Activated T-helper 17 cell treated with anti-CD3 and anti-CD28 coated beads, Interleukin-2, amount 50 U/mL, for 72 hours (primary cell): ENCODE measurements at regions not wholly inside any gene's neighbourhood (a gene's known extent, or its start where the extent isn't known, plus 50 kb on each side); places are given as distances from the start of the nearest gene placed in this dataset.
"Not testable (repeated sequence)": the region's sequence is repeated elsewhere in the genome, so short reads cannot be mapped to it uniquely, and the experiment has no call there.

Experiments used
- ATAC-seq: fragments of 150-1000 bp; cut with Tn5 transposase; replicated peaks from 2 replicates; pipeline ENCODE4 v1.10.0; 2021; ENCODE audit warnings: mild to moderate bottlenecking, moderate library complexity
- H3K27ac Mint-ChIP-seq: one replicate; pipeline ENCODE4 v1.8.0; 2022; ENCODE audit warnings: mixed read lengths
- H3K27me3 Mint-ChIP-seq: one replicate; pipeline ENCODE4 v1.8.0; 2022; ENCODE audit warnings: mixed read lengths
- H3K36me3 Mint-ChIP-seq: one replicate; pipeline ENCODE4 v1.8.0; 2022; ENCODE audit warnings: low read depth, mild to moderate bottlenecking, mixed read lengths
- H3K4me1 Mint-ChIP-seq: one replicate; pipeline ENCODE4 v1.8.0; 2022; ENCODE audit warnings: mixed read lengths
- H3K4me3 Mint-ChIP-seq: one replicate; pipeline ENCODE4 v1.8.0; 2022; ENCODE audit warnings: mild to moderate bottlenecking, mixed read lengths
- H3K9me3 Mint-ChIP-seq: one replicate; pipeline ENCODE4 v1.8.0; 2022; ENCODE audit warnings: mixed read lengths

GRCh38 chr14:106698620-106699267 is 1172.4 kb downstream of the TMEM121 start:
- H3K4me3 Mint-ChIP-seq: peak overlapping the region; percentile 20
- H3K27me3 Mint-ChIP-seq, H3K4me1 Mint-ChIP-seq, H3K9me3 Mint-ChIP-seq, H3K27ac Mint-ChIP-seq, H3K36me3 Mint-ChIP-seq: not testable (repeated sequence)
- peak; percentile 51 for ATAC-seq

- H3K27me3 Mint-ChIP-seq: not testable (repeated sequence)
Observed at GRCh38 chr14:106703651-106704050, 1177.3 kb downstream of the TMEM121 start.

DNA sequence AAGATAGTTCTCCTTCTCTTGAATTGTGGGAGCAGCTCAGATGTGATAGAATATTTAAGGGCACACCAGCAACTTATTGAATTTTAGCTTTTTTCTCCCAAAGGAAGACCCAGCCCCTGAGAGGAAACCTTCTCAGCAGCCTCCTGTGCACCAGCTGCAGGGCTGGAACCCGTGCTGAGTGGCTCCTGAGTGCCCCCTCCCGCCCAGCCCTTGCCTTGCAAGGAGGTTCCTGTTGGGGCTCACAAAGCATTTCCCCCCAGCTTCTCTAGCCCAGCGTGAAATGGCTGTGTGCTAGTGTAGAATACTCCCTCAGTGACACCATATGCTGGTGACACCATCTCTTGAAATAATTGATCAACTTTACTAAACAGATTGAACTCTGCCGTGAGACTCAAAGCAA is 1180.1 kb downstream of the TMEM121 start:
- not testable (repeated sequence) for H3K9me3 Mint-ChIP-seq, H3K4me1 Mint-ChIP-seq, H3K4me3 Mint-ChIP-seq, H3K27me3 Mint-ChIP-seq, H3K27ac Mint-ChIP-seq, H3K36me3 Mint-ChIP-seq
- ATAC-seq: peak; percentile 28

More at GRCh38 chr14:106703651-106704050, 1177.3 kb downstream of the TMEM121 start:
- H3K27ac Mint-ChIP-seq, H3K9me3 Mint-ChIP-seq, H3K4me3 Mint-ChIP-seq, H3K36me3 Mint-ChIP-seq, H3K4me1 Mint-ChIP-seq: not testable (repeated sequence)
- peak; percentile 57 for ATAC-seq

DNA sequence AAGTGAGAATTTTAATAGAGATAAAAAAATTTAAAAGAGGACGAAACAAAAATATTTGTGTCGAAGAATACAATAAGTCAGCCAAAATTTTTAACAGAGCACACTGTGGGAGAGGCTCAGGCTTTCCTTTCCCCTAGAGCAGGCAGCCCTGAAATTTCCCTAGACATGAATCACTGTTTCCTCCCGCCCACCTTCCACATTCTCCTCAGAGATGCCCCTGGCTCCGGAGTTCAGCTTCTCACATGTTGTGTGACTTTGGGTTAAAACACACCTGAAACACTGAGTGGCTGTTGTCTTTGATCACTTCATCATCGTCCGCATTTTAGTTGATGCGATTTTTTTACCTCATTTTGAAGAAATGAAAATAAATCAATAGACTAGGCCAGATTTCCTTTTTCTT is 1183.8 kb downstream of the TMEM121 start:
- not testable (repeated sequence) for H3K27ac Mint-ChIP-seq, H3K27me3 Mint-ChIP-seq, H3K9me3 Mint-ChIP-seq, H3K4me1 Mint-ChIP-seq, H3K4me3 Mint-ChIP-seq, H3K36me3 Mint-ChIP-seq
- peak; percentile 76 for ATAC-seq

DNA sequence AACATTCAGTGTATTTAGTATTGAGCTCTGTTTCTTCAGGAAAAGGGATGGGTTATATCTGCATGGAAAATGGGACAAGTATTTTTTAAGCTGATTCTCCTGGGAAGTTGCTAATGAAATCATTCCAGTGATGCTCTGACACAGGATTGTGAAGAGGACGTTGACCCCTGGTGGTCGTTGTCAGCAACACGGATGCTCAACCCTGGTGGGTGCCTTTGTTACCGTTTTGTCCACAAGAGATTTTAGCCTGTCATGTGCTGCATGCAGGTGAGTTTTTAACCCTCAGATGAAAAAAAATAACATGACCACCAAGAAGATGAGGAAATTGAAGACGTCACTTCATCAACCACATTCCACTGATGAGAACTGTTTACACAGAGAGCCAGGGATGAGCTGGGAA is 1186.1 kb downstream of the TMEM121 start:
- peaks cover 10% of the 10 kb centered on the region for H3K4me1 Mint-ChIP-seq
- H3K4me3 Mint-ChIP-seq, H3K27me3 Mint-ChIP-seq, H3K9me3 Mint-ChIP-seq, H3K27ac Mint-ChIP-seq, ATAC-seq, H3K36me3 Mint-ChIP-seq: not testable (repeated sequence)

GRCh38 chr14:106714446-106715428 is 1188.4 kb downstream of the TMEM121 start:
- not testable (repeated sequence) for H3K9me3 Mint-ChIP-seq, H3K27me3 Mint-ChIP-seq, H3K36me3 Mint-ChIP-seq, H3K27ac Mint-ChIP-seq, H3K4me3 Mint-ChIP-seq
- H3K4me1 Mint-ChIP-seq: peaks cover 15% of the 10 kb centered on the region
- ATAC-seq: peak; percentile 60

GRCh38 chr14:106717544-106717943 is 1191.2 kb downstream of the TMEM121 start:
- ATAC-seq: peak; percentile 83
- not testable (repeated sequence) for H3K9me3 Mint-ChIP-seq, H3K4me3 Mint-ChIP-seq, H3K27me3 Mint-ChIP-seq, H3K36me3 Mint-ChIP-seq, H3K27ac Mint-ChIP-seq
- peaks cover 24% of the 10 kb centered on the region for H3K4me1 Mint-ChIP-seq

DNA sequence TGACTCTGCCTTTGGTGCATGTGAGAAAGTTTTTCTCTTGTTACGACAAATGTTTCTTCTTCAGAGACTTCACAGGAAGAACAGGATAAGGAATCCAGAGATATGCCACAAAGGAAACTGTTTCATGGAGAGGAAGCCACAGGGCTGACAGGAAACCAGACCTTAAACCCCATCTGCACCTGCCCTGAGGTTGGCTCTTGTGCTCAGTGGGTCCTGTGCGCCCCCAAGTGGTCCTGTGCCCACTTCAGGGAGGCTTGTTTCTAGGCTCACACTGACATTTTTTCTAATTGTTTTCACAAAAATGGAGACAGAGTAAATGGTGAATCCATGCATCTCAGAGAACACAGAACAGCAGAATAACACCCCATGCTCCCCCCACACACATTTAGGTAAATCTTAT is 1193.5 kb downstream of the TMEM121 start:
- H3K27me3 Mint-ChIP-seq, ATAC-seq, H3K9me3 Mint-ChIP-seq, H3K36me3 Mint-ChIP-seq: not testable (repeated sequence)
- peak overlapping the region; percentile 76 for H3K27ac Mint-ChIP-seq
- H3K4me1 Mint-ChIP-seq: peaks cover 40% of the 10 kb centered on the region
- H3K4me3 Mint-ChIP-seq: peak overlapping the region; percentile 28

DNA sequence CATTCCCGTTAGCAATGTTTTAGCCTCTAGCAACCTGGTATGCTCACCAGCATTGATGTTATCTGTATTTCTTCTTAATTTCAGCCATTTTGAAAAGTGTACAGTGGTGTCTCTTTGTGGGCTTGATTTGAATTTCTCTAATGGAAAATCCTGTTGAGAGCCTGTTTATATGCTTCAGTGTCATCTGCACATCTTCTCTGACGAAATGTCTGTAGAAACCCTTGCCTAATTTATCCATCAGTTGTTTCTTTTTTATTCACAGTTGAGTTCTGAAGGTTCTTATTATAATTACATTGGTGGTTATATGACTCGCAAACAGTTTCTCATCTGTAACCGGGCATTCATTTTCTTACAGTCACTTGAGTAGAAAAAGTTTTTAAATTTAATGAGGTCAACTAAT is 1195.5 kb downstream of the TMEM121 start:
- ATAC-seq, H3K36me3 Mint-ChIP-seq, H3K9me3 Mint-ChIP-seq, H3K4me3 Mint-ChIP-seq, H3K27me3 Mint-ChIP-seq: not testable (repeated sequence)
- Mint-ChIP-seq H3K4me1 (peaks cover 36% of the 10 kb centered on the region), H3K27ac (peak overlapping the region; percentile 12)

- H3K27me3 Mint-ChIP-seq, H3K36me3 Mint-ChIP-seq, H3K9me3 Mint-ChIP-seq: not testable (repeated sequence)
- Mint-ChIP-seq H3K27ac (peak overlapping the region; percentile 67), H3K4me3 (peak overlapping the region; percentile 45), H3K4me1 (peaks cover 39% of the 10 kb centered on the region)
- peak; percentile 88 for ATAC-seq
Observed at GRCh38 chr14:106722813-106723687, 1196.7 kb downstream of the TMEM121 start.

DNA sequence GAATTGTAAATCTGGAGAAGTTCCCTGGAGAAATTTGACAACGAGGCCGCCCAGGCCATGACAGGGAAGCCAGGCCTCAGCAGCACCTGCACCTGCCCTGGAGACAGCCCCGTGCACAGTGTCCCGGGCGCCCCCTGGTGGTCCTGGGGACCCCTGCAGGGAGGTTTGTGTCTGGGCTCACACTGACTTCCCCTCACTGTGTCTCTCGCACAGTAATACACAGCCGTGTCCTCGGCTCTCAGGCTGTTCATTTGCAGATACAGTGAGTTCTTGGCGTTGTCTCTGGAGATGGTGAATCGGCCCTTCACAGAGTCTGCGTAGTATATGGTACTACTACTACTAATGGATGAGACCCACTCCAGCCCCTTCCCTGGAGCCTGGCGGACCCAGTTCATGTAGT is 1201.6 kb downstream of the TMEM121 start:
- H3K27ac Mint-ChIP-seq, H3K9me3 Mint-ChIP-seq, H3K27me3 Mint-ChIP-seq, H3K36me3 Mint-ChIP-seq: not testable (repeated sequence)
- Mint-ChIP-seq H3K4me3 (peak overlapping the region; percentile 5), H3K4me1 (peaks cover 22% of the 10 kb centered on the region)
- peak; percentile 48 for ATAC-seq

GRCh38 chr14:106728611-106729010 is 1202.2 kb downstream of the TMEM121 start:
- Mint-ChIP-seq H3K27ac (no peak overlapping the region), H3K27me3 (no peaks in the 10 kb centered on the region), H3K36me3 (no peaks in the 10 kb centered on the region), H3K4me3 (no peak overlapping the region), H3K4me1 (peaks cover 17% of the 10 kb centered on the region), H3K9me3 (no peaks in the 10 kb centered on the region)
- no peak for ATAC-seq

GRCh38 chr14:106729551-106729950 is 1203.2 kb downstream of the TMEM121 start:
- no peaks in the 10 kb centered on the region for H3K36me3 Mint-ChIP-seq
- no peaks in the 10 kb centered on the region for H3K9me3 Mint-ChIP-seq
- peak; percentile 68 for ATAC-seq
- no peak overlapping the region for H3K27ac Mint-ChIP-seq
- H3K27me3 Mint-ChIP-seq: no peaks in the 10 kb centered on the region
- no peak overlapping the region for H3K4me3 Mint-ChIP-seq
- H3K4me1 Mint-ChIP-seq: peaks cover 12% of the 10 kb centered on the region

- Mint-ChIP-seq H3K27me3 (no peaks in the 10 kb centered on the region), H3K4me3 (no peak overlapping the region), H3K9me3 (no peaks in the 10 kb centered on the region), H3K4me1 (peaks cover 22% of the 10 kb centered on the region), H3K27ac (no peak overlapping the region), H3K36me3 (no peaks in the 10 kb centered on the region)
- no peak for ATAC-seq
Observed at GRCh38 chr14:106733771-106734170, 1207.4 kb downstream of the TMEM121 start.
